HG03457 (cell line): ENCODE measurements at regions not wholly inside any gene's neighbourhood (a gene's known extent, or its start where the extent isn't known, plus 50 kb on each side); places are given as distances from the start of the nearest gene placed in this dataset.
"Not testable (repeated sequence)": the region's sequence is repeated elsewhere in the genome, so short reads cannot be mapped to it uniquely, and the experiment has no call there.

Experiments used
- ATAC-seq: cut with Tn5 transposase; IDR thresholded peaks from one replicate; pipeline ENCODE4 v1.9.1; 2021; ENCODE audit warnings: moderate number of reproducible peaks; ENCODE audit not compliant: unreplicated experiment

DNA sequence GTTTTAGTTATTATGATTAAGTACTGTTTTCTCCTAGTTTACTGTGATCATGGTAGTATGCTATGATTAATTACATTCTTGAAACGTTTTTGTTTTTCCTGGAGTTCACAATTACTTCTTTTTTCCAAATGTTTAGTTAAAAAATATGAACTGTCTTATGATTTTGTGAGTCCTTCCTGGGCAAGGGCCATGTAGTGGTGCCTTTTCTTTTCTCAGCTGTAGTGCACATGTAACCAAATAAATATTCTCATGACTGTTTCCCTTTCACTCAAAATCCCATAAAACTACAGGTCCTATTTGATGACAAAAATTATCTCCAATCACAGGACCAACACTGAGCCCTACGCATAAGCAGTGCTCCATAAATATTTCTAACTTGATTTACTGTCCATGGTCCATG, 118.9 kb upstream of the EGR2 start:
- no peak for ATAC-seq

GRCh38 chr10:62934258-62934657, 118.1 kb upstream of the EGR2 start:
- ATAC-seq = no peak

- ATAC-seq = not testable (repeated sequence)
These were observed 112.6 kb upstream of the EGR2 start for GRCh38 chr10:62928763-62929162.

- no peak for ATAC-seq
These were observed 110.2 kb upstream of the EGR2 start for GRCh38 chr10:62926407-62926806.

- ATAC-seq = no peak
These were observed 108.2 kb upstream of the EGR2 start for GRCh38 chr10:62924344-62924748.

- ATAC-seq = no peak
These were observed 103.6 kb upstream of the EGR2 start for GRCh38 chr10:62919776-62920175.

GRCh38 chr10:62917475-62918238, 101.5 kb upstream of the EGR2 start:
- no peak for ATAC-seq

DNA sequence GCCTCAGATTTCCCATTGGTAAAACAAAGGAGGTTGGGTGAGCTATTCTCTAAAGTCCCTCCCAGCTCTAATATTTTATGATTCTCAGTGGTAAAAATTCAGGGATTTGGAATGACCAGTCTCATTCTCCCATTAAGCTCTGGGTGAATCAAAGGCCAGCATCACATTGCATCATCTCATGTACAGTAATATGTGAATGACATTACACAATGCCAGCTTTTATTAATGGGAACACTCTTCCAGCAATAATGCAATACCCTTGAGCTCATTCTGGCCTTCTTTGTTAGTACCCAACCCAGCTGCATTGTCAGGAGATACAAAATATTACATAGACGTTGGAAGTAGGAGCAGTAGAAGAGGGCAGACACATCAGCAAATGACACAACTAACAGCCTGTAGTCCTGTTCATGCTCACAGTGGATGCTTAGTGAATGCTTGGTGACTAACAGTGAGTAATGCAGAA, 100.0 kb upstream of the EGR2 start:
- no peak for ATAC-seq

DNA sequence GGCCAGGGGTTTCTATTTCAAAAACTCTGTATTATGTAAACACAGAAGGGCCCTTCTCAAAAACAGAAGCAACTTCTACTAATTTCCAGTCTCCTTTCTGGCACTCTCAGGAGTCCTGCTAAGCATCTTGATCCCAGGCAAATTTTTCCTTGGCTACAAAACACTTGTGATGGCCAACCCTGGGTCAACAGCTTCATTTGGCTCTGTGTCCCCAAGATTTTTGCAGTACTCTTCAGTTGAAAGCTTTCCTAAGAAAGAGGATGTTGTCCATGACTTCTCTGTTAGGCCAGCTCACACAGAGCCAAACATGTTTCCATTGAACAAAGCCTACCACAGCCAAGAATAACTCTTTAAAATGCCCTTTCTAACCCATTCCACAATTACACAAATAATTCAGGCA, 99.0 kb upstream of the EGR2 start:
- ATAC-seq = no peak

DNA sequence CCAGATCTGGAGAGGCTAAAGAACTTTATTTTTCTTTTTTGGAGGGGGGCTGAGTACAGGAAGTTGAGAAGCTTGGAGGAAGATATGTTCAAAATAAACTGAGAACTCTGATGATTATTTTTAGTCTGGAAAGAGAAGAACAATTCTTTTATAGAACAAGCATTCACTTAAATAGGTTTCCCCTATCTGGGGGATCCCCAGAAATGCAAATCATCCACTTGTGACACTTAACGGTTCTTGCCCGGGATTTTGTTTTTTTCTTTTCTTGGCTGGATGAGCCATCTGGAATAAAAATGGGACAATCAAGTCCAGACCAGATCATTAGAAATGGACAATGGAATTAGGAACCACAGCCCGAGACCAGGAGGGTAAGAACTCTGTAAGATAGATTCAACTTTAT, 95.9 kb upstream of the EGR2 start:
- ATAC-seq = no peak

GRCh38 chr10:62911210-62911963, 95.2 kb upstream of the EGR2 start:
- ATAC-seq = no peak

- no peak for ATAC-seq
These were observed 91.5 kb upstream of the EGR2 start for GRCh38 chr10:62907470-62908212.

- no peak for ATAC-seq
These were observed 88.2 kb upstream of the EGR2 start for GRCh38 chr10:62904281-62904875.

GRCh38 chr10:62903828-62904227, 87.7 kb upstream of the EGR2 start:
- ATAC-seq = no peak

DNA sequence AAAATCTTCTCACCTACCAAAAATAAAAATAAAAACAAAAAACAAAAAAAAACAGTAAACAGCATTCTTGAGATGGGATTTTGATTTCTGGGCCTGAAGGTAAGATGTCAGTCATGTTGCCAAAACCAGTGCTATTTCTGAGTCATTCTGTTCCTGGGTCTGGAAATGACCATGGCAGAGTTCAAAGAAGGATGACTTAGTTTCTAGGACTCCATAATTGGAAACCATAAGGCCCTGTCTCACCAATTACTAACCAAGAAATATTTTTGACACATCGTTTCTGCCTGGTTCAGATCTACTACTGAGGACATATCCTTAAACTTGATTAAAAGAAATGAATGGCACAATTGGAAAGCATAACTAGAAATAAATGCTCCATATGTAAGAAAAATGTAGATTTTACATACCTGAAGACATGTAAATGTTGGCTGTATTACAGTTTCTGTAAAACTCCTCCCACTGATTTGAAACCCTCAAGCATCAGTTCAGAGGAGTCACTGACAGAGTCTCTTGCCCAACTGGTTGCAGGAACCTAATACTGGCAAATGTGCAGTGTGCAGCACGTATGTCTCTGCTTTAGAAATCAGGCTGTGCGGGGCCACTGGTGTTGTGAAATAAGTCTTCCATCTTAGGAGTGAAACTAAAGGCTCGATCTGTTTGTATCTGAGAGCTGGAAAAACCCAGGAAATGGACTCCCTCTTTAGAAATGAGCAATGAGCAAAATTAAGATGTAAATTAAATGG, 84.8 kb upstream of the EGR2 start:
- no peak for ATAC-seq

- ATAC-seq = no peak
These were observed 83.1 kb upstream of the EGR2 start for GRCh38 chr10:62899311-62899710.

- ATAC-seq = no peak
These were observed 78.9 kb upstream of the EGR2 start for GRCh38 chr10:62895063-62895462.

DNA sequence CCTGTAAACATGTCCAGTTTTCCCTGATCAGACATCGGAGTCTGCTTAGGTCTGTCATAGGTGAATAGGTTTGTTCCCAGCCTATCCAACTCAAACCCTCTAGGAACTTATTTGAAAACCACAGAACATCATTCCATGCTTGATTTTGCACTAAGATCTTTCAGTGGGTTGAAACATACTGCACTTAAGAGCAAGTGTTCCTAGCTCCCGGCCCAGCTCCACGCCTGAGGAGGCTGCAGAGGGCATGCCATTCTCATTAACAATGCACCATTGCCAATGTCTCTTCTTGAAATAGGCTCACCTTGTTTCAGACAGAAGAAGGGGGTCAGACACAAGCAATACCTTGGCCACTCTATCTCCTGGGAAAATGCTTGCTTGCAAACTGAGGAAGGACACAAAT, 78.0 kb upstream of the EGR2 start:
- no peak for ATAC-seq

GRCh38 chr10:62893036-62893435, 76.9 kb upstream of the EGR2 start:
- no peak for ATAC-seq

DNA sequence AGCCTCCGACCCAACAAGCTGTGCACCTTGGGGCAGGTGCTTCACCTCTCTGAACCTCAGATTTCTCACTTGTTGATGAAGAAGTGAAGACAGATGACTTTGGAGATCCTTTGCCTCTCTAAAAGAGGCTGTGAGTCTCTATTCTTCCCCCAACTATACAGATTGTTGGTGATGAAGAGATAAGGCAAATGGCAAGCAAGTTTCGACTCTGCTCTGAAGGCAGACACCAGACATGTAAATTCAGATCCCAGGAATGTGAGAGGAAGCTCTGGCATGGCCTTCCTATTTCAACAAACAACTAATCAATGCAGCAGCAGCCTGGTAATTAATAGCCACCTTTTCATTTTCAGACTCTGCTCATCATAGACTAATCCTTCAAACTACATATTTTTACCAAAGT, 74.2 kb upstream of the EGR2 start:
- ATAC-seq = no peak

DNA sequence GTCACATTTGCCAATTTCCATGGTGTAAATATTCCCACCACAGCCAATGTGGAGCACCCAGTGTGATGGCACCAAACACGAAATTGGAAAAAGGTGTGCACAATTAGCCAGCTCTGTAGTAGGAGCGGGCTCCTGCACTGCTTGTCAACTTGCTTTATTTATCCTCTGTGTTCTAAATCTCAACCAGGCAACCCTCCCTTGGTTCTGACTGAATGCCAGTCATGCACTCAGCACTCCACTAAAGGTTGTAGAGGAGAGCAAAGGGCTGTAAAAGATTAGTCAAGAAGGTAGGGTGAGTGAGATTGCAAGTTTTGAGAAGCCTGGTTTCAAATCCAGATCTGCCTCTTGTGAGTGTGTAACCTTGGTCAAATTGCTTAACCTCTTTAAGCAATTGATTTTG, 71.5 kb upstream of the EGR2 start:
- no peak for ATAC-seq
